T-helper 2 cell treated with Interferon-gamma antibody and Interleukin-4, amounts not matched to agents 100 ng/mL and 5 ng/mL, for 36 hours (primary cell): ENCODE measurements at regions not wholly inside any gene's neighbourhood (a gene's known extent, or its start where the extent isn't known, plus 50 kb on each side); places are given as distances from the start of the nearest gene placed in this dataset.
"Not testable (repeated sequence)": the region's sequence is repeated elsewhere in the genome, so short reads cannot be mapped to it uniquely, and the experiment has no call there.

ENCODE experiments used
- intact Hi-C: fragments of 100-400 bp; cut with micrococcal nuclease; formaldehyde crosslinking; loops from one replicate; pipeline ENCODE4 v1.15.1; 2023

- intact Hi-C loops, result no loop called here
These were observed 74.1 kb upstream of the HSPA9 start for GRCh38 chr5:138649316-138649720.

GRCh38 chr5:138648841-138649240, 73.6 kb upstream of the HSPA9 start:
- intact Hi-C loops, result no loop called here

- intact Hi-C loops, result no loop called here
These were observed 72.7 kb upstream of the HSPA9 start for GRCh38 chr5:138647794-138648410.

- intact Hi-C loops, result no loop called here
These were observed 72.1 kb upstream of the HSPA9 start for GRCh38 chr5:138647261-138647788.

- intact Hi-C loops, result no loop called here
These were observed 71.5 kb upstream of the HSPA9 start for GRCh38 chr5:138646671-138647070.

GRCh38 chr5:138645778-138646575, 70.8 kb upstream of the HSPA9 start:
- intact Hi-C loops, result no loop called here

- intact Hi-C loops, result no loop called here
These were observed 68.0 kb upstream of the HSPA9 start for GRCh38 chr5:138643040-138643791.

- intact Hi-C loops, result loop anchor here (1.0 kb wide), 1 partner anchor 621 kb away; no protein-coding TSS in a partner anchor
These were observed 66.5 kb upstream of the HSPA9 start for GRCh38 chr5:138641547-138642298.

- intact Hi-C loops, result no loop called here
These were observed 65.5 kb upstream of the HSPA9 start for GRCh38 chr5:138640646-138641254.

- intact Hi-C loops, result no loop called here
These were observed 64.9 kb upstream of the HSPA9 start for GRCh38 chr5:138640138-138640537.

GRCh38 chr5:138639326-138639725, 64.1 kb upstream of the HSPA9 start:
- intact Hi-C loops, result no loop called here

GRCh38 chr5:138637256-138637655, 62.1 kb upstream of the HSPA9 start:
- intact Hi-C loops, result no loop called here

GRCh38 chr5:138636398-138636944, 61.3 kb upstream of the HSPA9 start:
- intact Hi-C loops, result no loop called here

- intact Hi-C loops, result no loop called here
These were observed 60.5 kb upstream of the HSPA9 start for GRCh38 chr5:138635708-138636107.

GRCh38 chr5:138635265-138635664, 60.1 kb upstream of the HSPA9 start:
- intact Hi-C loops, result no loop called here

- intact Hi-C loops, result not testable (repeated sequence)
These were observed 59.6 kb upstream of the HSPA9 start for GRCh38 chr5:138634804-138635203.

GRCh38 chr5:138632900-138633489, 57.8 kb upstream of the HSPA9 start:
- intact Hi-C loops, result no loop called here

- intact Hi-C loops, result no loop called here
These were observed 56.1 kb upstream of the HSPA9 start for GRCh38 chr5:138631096-138631928.

GRCh38 chr5:138629392-138629791, 54.2 kb upstream of the HSPA9 start:
- intact Hi-C loops, result no loop called here
